ENCODE measurements at regions not wholly inside any gene's neighbourhood (a gene's known extent, or its start where the extent isn't known, plus 50 kb on each side); places are given as distances from the start of the nearest gene placed in this dataset.

DNA sequence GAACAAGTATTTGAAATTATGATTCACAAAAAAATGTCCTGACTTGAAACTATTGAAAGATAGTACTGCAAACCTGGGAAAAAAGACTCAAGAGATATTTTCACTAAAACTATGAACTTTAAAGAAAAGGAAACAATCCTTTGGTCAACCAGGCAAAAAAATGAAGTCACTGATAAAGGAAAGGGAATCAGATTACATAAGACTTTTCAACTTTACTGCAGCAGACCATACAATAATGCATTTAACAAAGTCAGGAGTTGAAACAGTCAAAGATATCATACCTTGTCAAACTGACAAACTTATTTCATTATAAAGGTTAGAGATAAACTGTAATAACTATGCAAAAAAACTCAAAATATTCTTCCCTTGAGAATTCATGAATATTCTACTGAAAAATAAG, 361.6 kb downstream of the DLEU7 start:
- TF ChIP-seq EP300 (IDR thresholded peaks at IDR 0.05; ENCODE audit: low read depth): no peak
- TF ChIP-seq POLR2AphosphoS5 (IDR thresholded peaks at IDR 0.05): no peak
- TF ChIP-seq CTCF (IDR thresholded peaks at IDR 0.05): no peak
- no peak for TF ChIP-seq POLR2A (IDR thresholded peaks at IDR 0.05)
- no peak overlapping the region for H3K27ac ChIP-seq
- in situ Hi-C loops (cut with MboI; ENCODE audit: low pct_ligation_motif_present in 1 of 4, low pct_unique_long_range_greater_than_20kb in 1 of 4, low sequenced_read_pairs in 3 of 4) (no loop called here), intact Hi-C loops (cut with DNase I; ENCODE audit: low total_unique reads) (no loop called here)
- no peaks in the 10 kb centered on the region for H3K9me3 ChIP-seq
- DNase-seq: no peak
- H3K36me3 ChIP-seq: no peaks in the 10 kb centered on the region
- H3K27me3 ChIP-seq: no peaks in the 10 kb centered on the region
- no peaks in the 10 kb centered on the region for H3K4me1 ChIP-seq
- H3K4me3 ChIP-seq: no peak overlapping the region

- TF ChIP-seq POLR2AphosphoS5 (IDR thresholded peaks at IDR 0.05) (no peak), CTCF (IDR thresholded peaks at IDR 0.05) (no peak), EP300 (IDR thresholded peaks at IDR 0.05; ENCODE audit: low read depth) (no peak), POLR2A (IDR thresholded peaks at IDR 0.05) (no peak)
- Histone ChIP-seq H3K27me3 (no peaks in the 10 kb centered on the region), H3K27ac (no peak overlapping the region), H3K4me1 (no peaks in the 10 kb centered on the region), H3K4me3 (no peak overlapping the region), H3K9me3 (no peaks in the 10 kb centered on the region), H3K36me3 (no peaks in the 10 kb centered on the region)
- 81 to 86% methylated on average over 3 of the region's 3 CpGs for WGBS, 2 donors (ENCODE audit: low coverage in 1 of 2)
- DNase-seq: no peak
- intact Hi-C loops (cut with DNase I; ENCODE audit: low total_unique reads): no loop called here
- in situ Hi-C loops (cut with MboI; ENCODE audit: low pct_ligation_motif_present in 1 of 4, low pct_unique_long_range_greater_than_20kb in 1 of 4, low sequenced_read_pairs in 3 of 4): no loop called here
Measured at GRCh38 chr13:50483416-50483815, 360.1 kb downstream of the DLEU7 start.

- Histone ChIP-seq H3K4me1 (no peaks in the 10 kb centered on the region), H3K9me3 (no peaks in the 10 kb centered on the region), H3K4me3 (no peak overlapping the region), H3K27me3 (no peaks in the 10 kb centered on the region), H3K27ac (no peak overlapping the region), H3K36me3 (no peaks in the 10 kb centered on the region)
- in situ Hi-C loops (cut with MboI; ENCODE audit: low pct_ligation_motif_present in 1 of 4, low pct_unique_long_range_greater_than_20kb in 1 of 4, low sequenced_read_pairs in 3 of 4): no loop called here
- TF ChIP-seq POLR2AphosphoS5 (IDR thresholded peaks at IDR 0.05) (no peak), CTCF (IDR thresholded peaks at IDR 0.05) (no peak), POLR2A (IDR thresholded peaks at IDR 0.05) (no peak), EP300 (IDR thresholded peaks at IDR 0.05; ENCODE audit: low read depth) (no peak)
- intact Hi-C loops (cut with DNase I; ENCODE audit: low total_unique reads): no loop called here
- WGBS, 2 donors (ENCODE audit: low coverage in 1 of 2): 69 to 85% methylated on average over 12 of the region's 12 CpGs
- no peak for DNase-seq
Measured at GRCh38 chr13:50484472-50485113, 358.9 kb downstream of the DLEU7 start.

DNA sequence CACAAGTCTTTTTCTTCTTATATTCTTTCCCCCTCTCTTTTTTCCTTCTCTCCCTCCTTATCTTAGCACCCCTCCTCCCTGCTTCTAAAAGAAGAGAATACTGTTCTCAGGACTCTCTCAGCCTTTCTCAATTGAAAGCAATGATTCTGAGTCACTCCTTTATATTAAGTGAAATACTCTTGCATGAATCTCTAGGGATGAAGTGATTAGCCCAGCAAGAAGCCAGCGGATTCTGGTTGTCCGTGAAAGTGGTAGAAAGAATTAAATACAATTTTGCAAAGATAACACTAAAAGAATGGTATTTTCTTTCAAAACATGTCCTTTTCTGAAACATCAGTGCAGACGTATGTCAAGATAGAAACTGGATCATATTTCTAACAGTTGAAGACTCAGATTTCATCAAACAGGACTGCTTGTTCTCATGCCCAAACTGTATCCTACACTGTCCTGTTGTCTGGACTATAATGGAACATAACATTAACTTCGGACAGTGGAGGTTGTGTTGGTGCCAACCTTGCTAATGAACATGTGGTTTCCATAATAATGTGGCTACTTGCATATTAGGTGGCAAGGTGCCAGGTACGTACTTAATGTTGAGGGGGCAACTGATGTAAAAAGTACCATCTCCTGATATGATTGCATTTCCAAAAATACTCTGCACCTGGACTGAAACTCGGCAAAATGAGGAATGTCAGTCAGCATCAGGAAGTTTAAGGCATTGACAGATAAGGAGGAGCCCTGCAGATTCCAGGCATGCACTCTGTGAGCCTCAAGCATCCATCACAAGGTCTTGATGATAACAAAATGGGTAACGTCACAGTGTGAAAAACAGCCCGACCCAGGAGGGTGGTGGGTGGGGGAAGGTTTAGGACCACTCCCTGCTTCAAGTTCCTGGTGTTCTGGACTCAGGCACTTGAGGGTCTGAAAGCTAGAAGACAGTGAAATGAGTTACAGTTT, 357.2 kb downstream of the DLEU7 start:
- WGBS, 2 donors (ENCODE audit: low coverage in 1 of 2): 79 to 91% methylated on average over 4 to 8 of the region's 8 CpGs
- no peak overlapping the region for H3K4me3 ChIP-seq
- H3K4me1 ChIP-seq: no peaks in the 10 kb centered on the region
- intact Hi-C loops (cut with DNase I; ENCODE audit: low total_unique reads): no loop called here
- no peaks in the 10 kb centered on the region for H3K36me3 ChIP-seq
- no peak overlapping the region for H3K27ac ChIP-seq
- no peaks in the 10 kb centered on the region for H3K27me3 ChIP-seq
- in situ Hi-C loops (cut with MboI; ENCODE audit: low pct_ligation_motif_present in 1 of 4, low pct_unique_long_range_greater_than_20kb in 1 of 4, low sequenced_read_pairs in 3 of 4): no loop called here
- TF ChIP-seq EP300 (IDR thresholded peaks at IDR 0.05; ENCODE audit: low read depth) (no peak), POLR2AphosphoS5 (IDR thresholded peaks at IDR 0.05) (no peak), CTCF (IDR thresholded peaks at IDR 0.05) (no peak), POLR2A (IDR thresholded peaks at IDR 0.05) (no peak)
- DNase-seq: no peak
- H3K9me3 ChIP-seq: no peaks in the 10 kb centered on the region

All from transverse colon (tissue), 4 donors.